ENCODE measurements at regions not wholly inside any gene's neighbourhood (a gene's known extent, or its start where the extent isn't known, plus 50 kb on each side); places are given as distances from the start of the nearest gene placed in this dataset.

DNA sequence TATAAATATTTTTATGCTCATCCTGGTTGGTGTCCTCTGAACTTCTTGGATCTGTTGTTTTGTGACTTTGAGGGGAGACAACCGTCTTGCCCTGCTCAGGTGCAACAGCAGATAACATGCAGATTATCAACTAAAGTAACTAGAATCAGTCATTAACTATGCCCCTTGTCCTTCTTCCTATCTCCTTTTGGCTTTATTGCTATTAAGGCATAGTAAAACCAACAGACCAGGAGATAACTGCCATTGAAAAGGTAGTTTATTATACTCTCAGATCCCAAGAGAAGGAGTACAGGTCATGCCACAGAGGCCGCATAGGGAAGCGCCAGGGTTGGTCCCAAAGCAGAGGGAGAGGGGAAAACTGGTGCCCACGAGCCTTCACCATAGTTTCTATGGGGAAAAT is 418.2 kb downstream of the GJA1 start:
- H3K9ac ChIP-seq (ENCODE audit: low read length): no peak overlapping the region
- H3K9me3 ChIP-seq (ENCODE audit: control insufficient read depth, low read length): no peaks in the 10 kb centered on the region
- H3K36me3 ChIP-seq (ENCODE audit: control insufficient read depth, insufficient read depth, low read length, severe bottlenecking): no peaks in the 10 kb centered on the region
- H3K4me3 ChIP-seq (ENCODE audit: low read length): no peak overlapping the region
- H3K4me1 ChIP-seq (ENCODE audit: control insufficient read depth, insufficient read depth, low read length): peaks cover 23% of the 10 kb centered on the region
- no peak for DNase-seq (ENCODE audit: low read depth)
- no peaks in the 10 kb centered on the region for H3K27me3 ChIP-seq (replicated peaks; ENCODE audit: control insufficient read depth, insufficient read depth, low read length)

DNA sequence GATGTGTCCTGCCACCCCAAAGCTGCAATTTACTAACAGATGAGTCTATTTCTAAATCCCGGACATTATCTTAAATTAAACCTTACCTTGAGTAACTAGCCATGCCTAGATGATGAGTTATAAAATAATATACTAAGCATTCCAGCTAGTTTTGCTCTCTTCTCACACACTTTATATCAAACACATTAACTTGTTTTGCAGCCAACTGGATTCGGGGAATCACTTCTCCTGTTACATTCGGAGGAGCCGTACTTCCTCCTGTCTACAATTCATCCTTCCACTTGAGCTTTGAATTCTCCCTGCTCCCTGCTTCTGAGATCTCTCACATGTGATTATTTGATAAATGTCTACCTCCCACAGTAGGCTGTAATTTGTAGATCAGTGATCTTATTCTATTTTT is 420.1 kb downstream of the GJA1 start:
- DNase-seq (ENCODE audit: low read depth): no peak
- Histone ChIP-seq H3K9me3 (ENCODE audit: control insufficient read depth, low read length) (no peaks in the 10 kb centered on the region), H3K4me1 (ENCODE audit: control insufficient read depth, insufficient read depth, low read length) (peaks cover 8% of the 10 kb centered on the region), H3K9ac (ENCODE audit: low read length) (no peak overlapping the region), H3K27me3 (replicated peaks; ENCODE audit: control insufficient read depth, insufficient read depth, low read length) (no peaks in the 10 kb centered on the region), H3K36me3 (ENCODE audit: control insufficient read depth, insufficient read depth, low read length, severe bottlenecking) (no peaks in the 10 kb centered on the region), H3K4me3 (ENCODE audit: low read length) (no peak overlapping the region)

DNA sequence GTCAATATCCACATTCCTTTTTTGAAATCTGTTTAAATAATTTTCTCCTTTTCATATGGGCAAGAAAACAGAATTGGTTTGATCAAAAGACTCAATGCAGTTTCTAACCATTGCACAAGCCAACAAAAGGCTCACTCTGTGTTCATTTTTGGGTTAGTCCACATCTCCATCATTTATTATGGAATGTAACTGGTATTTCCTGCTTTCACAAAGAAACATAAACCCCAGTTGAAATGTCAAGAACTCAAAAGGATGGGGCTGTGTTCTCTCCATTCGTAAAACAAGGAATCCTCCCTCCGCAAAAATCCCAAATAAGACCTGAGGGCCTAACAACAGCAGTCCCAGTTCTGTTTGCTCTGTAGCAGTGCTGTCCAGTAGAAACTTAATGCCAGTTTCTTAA is 420.9 kb downstream of the GJA1 start:
- H3K4me3 ChIP-seq (ENCODE audit: low read length): no peak overlapping the region
- H3K9me3 ChIP-seq (ENCODE audit: control insufficient read depth, low read length): no peaks in the 10 kb centered on the region
- peak; percentile 80 for DNase-seq (ENCODE audit: low read depth)
- H3K36me3 ChIP-seq (ENCODE audit: control insufficient read depth, insufficient read depth, low read length, severe bottlenecking): no peaks in the 10 kb centered on the region
- H3K4me1 ChIP-seq (ENCODE audit: control insufficient read depth, insufficient read depth, low read length): peaks cover 3% of the 10 kb centered on the region
- no peak overlapping the region for H3K9ac ChIP-seq (ENCODE audit: low read length)
- H3K27me3 ChIP-seq (replicated peaks; ENCODE audit: control insufficient read depth, insufficient read depth, low read length): no peaks in the 10 kb centered on the region

GRCh38 chr6:121857551-121857950 is 422.1 kb downstream of the GJA1 start:
- H3K9me3 ChIP-seq (ENCODE audit: control insufficient read depth, low read length): no peaks in the 10 kb centered on the region
- no peak for DNase-seq (ENCODE audit: low read depth)

GRCh38 chr6:121858310-121858709 is 422.9 kb downstream of the GJA1 start:
- no peak overlapping the region for H3K9ac ChIP-seq (ENCODE audit: low read length)
- H3K36me3 ChIP-seq (ENCODE audit: control insufficient read depth, insufficient read depth, low read length, severe bottlenecking): no peaks in the 10 kb centered on the region
- peaks cover 3% of the 10 kb centered on the region for H3K4me1 ChIP-seq (ENCODE audit: control insufficient read depth, insufficient read depth, low read length)
- no peaks in the 10 kb centered on the region for H3K27me3 ChIP-seq (replicated peaks; ENCODE audit: control insufficient read depth, insufficient read depth, low read length)
- no peaks in the 10 kb centered on the region for H3K9me3 ChIP-seq (ENCODE audit: control insufficient read depth, low read length)
- DNase-seq (ENCODE audit: low read depth): no peak
- no peak overlapping the region for H3K4me3 ChIP-seq (ENCODE audit: low read length)

More at GRCh38 chr6:121857551-121857950, 422.1 kb downstream of the GJA1 start:
- no peak overlapping the region for H3K9ac ChIP-seq (ENCODE audit: low read length)
- peaks cover 3% of the 10 kb centered on the region for H3K4me1 ChIP-seq (ENCODE audit: control insufficient read depth, insufficient read depth, low read length)
- no peaks in the 10 kb centered on the region for H3K27me3 ChIP-seq (replicated peaks; ENCODE audit: control insufficient read depth, insufficient read depth, low read length)
- no peaks in the 10 kb centered on the region for H3K36me3 ChIP-seq (ENCODE audit: control insufficient read depth, insufficient read depth, low read length, severe bottlenecking)
- H3K4me3 ChIP-seq (ENCODE audit: low read length): no peak overlapping the region

DNA sequence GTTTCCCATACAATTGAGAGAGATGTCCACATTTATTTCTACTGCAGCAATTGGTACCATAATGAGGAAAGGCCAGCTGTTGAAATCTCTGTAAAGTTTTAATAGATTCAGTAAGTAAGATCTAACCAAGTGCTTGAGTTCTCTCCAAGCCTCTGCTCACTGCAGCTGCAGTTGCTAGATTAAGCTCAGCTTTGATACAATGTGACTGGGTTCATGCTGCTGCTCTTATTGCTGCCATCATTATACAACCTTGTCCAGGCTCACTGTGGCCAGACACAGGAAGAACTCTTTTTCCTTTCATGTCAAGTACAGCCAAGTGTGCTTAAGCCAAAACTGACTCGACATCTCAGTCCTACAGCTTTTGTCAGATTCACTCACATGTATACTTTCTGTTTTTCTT is 423.5 kb downstream of the GJA1 start:
- peaks cover 3% of the 10 kb centered on the region for H3K4me1 ChIP-seq (ENCODE audit: control insufficient read depth, insufficient read depth, low read length)
- H3K9ac ChIP-seq (ENCODE audit: low read length): no peak overlapping the region
- H3K9me3 ChIP-seq (ENCODE audit: control insufficient read depth, low read length): no peaks in the 10 kb centered on the region
- no peaks in the 10 kb centered on the region for H3K27me3 ChIP-seq (replicated peaks; ENCODE audit: control insufficient read depth, insufficient read depth, low read length)
- no peak overlapping the region for H3K4me3 ChIP-seq (ENCODE audit: low read length)
- DNase-seq (ENCODE audit: low read depth): no peak
- H3K36me3 ChIP-seq (ENCODE audit: control insufficient read depth, insufficient read depth, low read length, severe bottlenecking): no peaks in the 10 kb centered on the region

- Histone ChIP-seq H3K4me1 (ENCODE audit: control insufficient read depth, insufficient read depth, low read length) (peaks cover 32% of the 10 kb centered on the region), H3K27me3 (replicated peaks; ENCODE audit: control insufficient read depth, insufficient read depth, low read length) (no peaks in the 10 kb centered on the region), H3K4me3 (ENCODE audit: low read length) (no peak overlapping the region), H3K9me3 (ENCODE audit: control insufficient read depth, low read length) (no peaks in the 10 kb centered on the region), H3K36me3 (ENCODE audit: control insufficient read depth, insufficient read depth, low read length, severe bottlenecking) (no peaks in the 10 kb centered on the region), H3K9ac (ENCODE audit: low read length) (no peak overlapping the region)
- no peak for DNase-seq (ENCODE audit: low read depth)
These were observed 430.4 kb downstream of the GJA1 start for GRCh38 chr6:121865811-121866210.

DNA sequence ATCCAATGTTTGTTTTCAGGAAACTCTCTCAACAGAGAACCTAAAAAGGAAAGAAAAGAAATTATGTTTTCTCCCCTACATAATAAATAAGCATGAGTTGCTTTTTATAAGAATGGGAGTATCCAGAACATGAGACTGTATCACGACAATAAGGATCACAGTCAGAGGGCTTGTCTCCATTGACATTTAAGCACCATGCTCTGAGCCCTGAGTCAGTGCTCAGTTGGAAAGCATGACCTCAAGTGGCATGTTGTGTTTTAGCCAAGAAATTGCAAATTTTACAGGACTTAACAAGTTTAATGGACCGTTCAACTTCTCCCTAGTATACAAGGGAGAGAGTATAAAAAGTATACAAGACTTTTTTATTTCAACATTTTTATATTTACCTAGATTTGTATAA is 431.6 kb downstream of the GJA1 start:
- H3K4me3 ChIP-seq (ENCODE audit: low read length): no peak overlapping the region
- H3K27me3 ChIP-seq (replicated peaks; ENCODE audit: control insufficient read depth, insufficient read depth, low read length): no peaks in the 10 kb centered on the region
- no peaks in the 10 kb centered on the region for H3K36me3 ChIP-seq (ENCODE audit: control insufficient read depth, insufficient read depth, low read length, severe bottlenecking)
- H3K9ac ChIP-seq (ENCODE audit: low read length): no peak overlapping the region
- H3K4me1 ChIP-seq (ENCODE audit: control insufficient read depth, insufficient read depth, low read length): peaks cover 32% of the 10 kb centered on the region
- no peak for DNase-seq (ENCODE audit: low read depth)
- no peaks in the 10 kb centered on the region for H3K9me3 ChIP-seq (ENCODE audit: control insufficient read depth, low read length)

- H3K4me1 ChIP-seq (ENCODE audit: control insufficient read depth, insufficient read depth, low read length): peaks cover 32% of the 10 kb centered on the region
- H3K36me3 ChIP-seq (ENCODE audit: control insufficient read depth, insufficient read depth, low read length, severe bottlenecking): no peaks in the 10 kb centered on the region
- H3K9ac ChIP-seq (ENCODE audit: low read length): no peak overlapping the region
- H3K9me3 ChIP-seq (ENCODE audit: control insufficient read depth, low read length): no peaks in the 10 kb centered on the region
- H3K4me3 ChIP-seq (ENCODE audit: low read length): no peak overlapping the region
- no peaks in the 10 kb centered on the region for H3K27me3 ChIP-seq (replicated peaks; ENCODE audit: control insufficient read depth, insufficient read depth, low read length)
- peak; percentile 54 for DNase-seq (ENCODE audit: low read depth)
These were observed 432.8 kb downstream of the GJA1 start for GRCh38 chr6:121868206-121868605.

GRCh38 chr6:121873595-121873994 is 438.1 kb downstream of the GJA1 start:
- no peak for DNase-seq (ENCODE audit: low read depth)
- Histone ChIP-seq H3K9ac (ENCODE audit: low read length) (no peak overlapping the region), H3K4me3 (ENCODE audit: low read length) (no peak overlapping the region), H3K4me1 (ENCODE audit: control insufficient read depth, insufficient read depth, low read length) (no peaks in the 10 kb centered on the region), H3K9me3 (ENCODE audit: control insufficient read depth, low read length) (peaks cover 11% of the 10 kb centered on the region), H3K27me3 (replicated peaks; ENCODE audit: control insufficient read depth, insufficient read depth, low read length) (no peaks in the 10 kb centered on the region), H3K36me3 (ENCODE audit: control insufficient read depth, insufficient read depth, low read length, severe bottlenecking) (no peaks in the 10 kb centered on the region)

DNA sequence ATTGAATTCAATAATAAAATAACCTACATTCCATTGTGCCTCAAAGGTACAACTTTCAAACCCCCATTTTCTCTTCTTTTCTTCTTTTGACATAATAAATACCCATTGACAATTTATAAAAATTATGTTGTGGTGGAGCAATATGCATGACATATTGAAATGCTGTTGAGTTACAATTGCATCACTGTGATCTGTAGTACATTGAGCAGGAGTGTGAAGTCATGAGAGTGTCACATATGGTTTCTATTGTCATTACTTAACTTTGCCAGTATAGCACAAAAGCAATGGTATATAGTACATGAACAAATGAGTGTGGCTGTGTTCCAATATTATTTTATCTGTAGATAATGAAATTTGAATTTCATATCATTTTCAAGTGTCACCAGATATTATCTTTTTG is 441.3 kb downstream of the GJA1 start:
- Histone ChIP-seq H3K36me3 (ENCODE audit: control insufficient read depth, insufficient read depth, low read length, severe bottlenecking) (no peaks in the 10 kb centered on the region), H3K27me3 (replicated peaks; ENCODE audit: control insufficient read depth, insufficient read depth, low read length) (no peaks in the 10 kb centered on the region), H3K9me3 (ENCODE audit: control insufficient read depth, low read length) (peaks cover 11% of the 10 kb centered on the region), H3K4me1 (ENCODE audit: control insufficient read depth, insufficient read depth, low read length) (peaks cover 22% of the 10 kb centered on the region), H3K4me3 (ENCODE audit: low read length) (no peak overlapping the region), H3K9ac (ENCODE audit: low read length) (no peak overlapping the region)
- DNase-seq (ENCODE audit: low read depth): no peak

- H3K4me3 ChIP-seq (ENCODE audit: low read length): no peak overlapping the region
- no peaks in the 10 kb centered on the region for H3K36me3 ChIP-seq (ENCODE audit: control insufficient read depth, insufficient read depth, low read length, severe bottlenecking)
- peaks cover 42% of the 10 kb centered on the region for H3K4me1 ChIP-seq (ENCODE audit: control insufficient read depth, insufficient read depth, low read length)
- H3K9ac ChIP-seq (ENCODE audit: low read length): no peak overlapping the region
- peak; percentile 90 for DNase-seq (ENCODE audit: low read depth)
- peaks cover 11% of the 10 kb centered on the region for H3K9me3 ChIP-seq (ENCODE audit: control insufficient read depth, low read length)
- no peaks in the 10 kb centered on the region for H3K27me3 ChIP-seq (replicated peaks; ENCODE audit: control insufficient read depth, insufficient read depth, low read length)
These were observed 443.7 kb downstream of the GJA1 start for GRCh38 chr6:121879149-121879548.
